HUES6 (cell line): ENCODE measurements at regions not wholly inside any gene's neighbourhood (a gene's known extent, or its start where the extent isn't known, plus 50 kb on each side); places are given as distances from the start of the nearest gene placed in this dataset.

ENCODE experiments used
- H3K27ac ChIP-seq: 2 replicates; pipeline ENCODE4 v1.7.0; 2013; ENCODE audit warnings: low read depth, mild to moderate bottlenecking, low read length, inconsistent platforms
- H3K27me3 ChIP-seq: 2 replicates; pipeline ENCODE4 v1.6.1; 2013; ENCODE audit warnings: low read length; ENCODE audit not compliant: control insufficient read depth, insufficient read depth
- H3K36me3 ChIP-seq: 2 replicates; pipeline ENCODE4 v1.6.1; 2013; ENCODE audit warnings: low read length; ENCODE audit not compliant: control insufficient read depth, insufficient read depth
- H3K4me1 ChIP-seq: 2 replicates; pipeline ENCODE4 v1.6.1; 2013; ENCODE audit warnings: low read length; ENCODE audit not compliant: control insufficient read depth, insufficient read depth
- H3K4me3 ChIP-seq: 2 replicates; pipeline ENCODE4 v1.5.1; 2013; ENCODE audit warnings: low read depth, low read length
- H3K9ac ChIP-seq: one replicate; pipeline ENCODE4 v1.6.1; 2013; ENCODE audit warnings: mild to moderate bottlenecking, low read length
- H3K9me3 ChIP-seq: 2 replicates; pipeline ENCODE4 v1.6.1; 2013; ENCODE audit warnings: low read depth, low read length; ENCODE audit not compliant: control insufficient read depth, insufficient read depth

GRCh38 chrX:8916697-8917096 is 115.5 kb upstream of the FAM9A start:
- Histone ChIP-seq H3K9me3 (no peaks in the 10 kb centered on the region), H3K4me3 (no peak overlapping the region), H3K27me3 (peaks cover 8% of the 10 kb centered on the region; the same call in 1 of the 2 replicates), H3K27ac (no peak overlapping the region), H3K4me1 (no peaks in the 10 kb centered on the region), H3K9ac (no peak overlapping the region), H3K36me3 (no peaks in the 10 kb centered on the region)

- H3K4me1 ChIP-seq = no peaks in the 10 kb centered on the region
- no peak overlapping the region for H3K27ac ChIP-seq
- no peak overlapping the region for H3K9ac ChIP-seq
- H3K27me3 ChIP-seq = peaks cover 8% of the 10 kb centered on the region; the same call in 1 of the 2 replicates
- no peaks in the 10 kb centered on the region for H3K36me3 ChIP-seq
- no peak overlapping the region for H3K4me3 ChIP-seq
- no peaks in the 10 kb centered on the region for H3K9me3 ChIP-seq
Observed at GRCh38 chrX:8914681-8915080, 113.5 kb upstream of the FAM9A start.

GRCh38 chrX:8913655-8914409 is 112.6 kb upstream of the FAM9A start:
- Histone ChIP-seq H3K9ac (no peak overlapping the region), H3K27me3 (peaks cover 6% of the 10 kb centered on the region; the same call in 1 of the 2 replicates), H3K27ac (no peak overlapping the region), H3K4me1 (no peaks in the 10 kb centered on the region; the same call in 1 of the 2 replicates), H3K9me3 (no peaks in the 10 kb centered on the region), H3K36me3 (no peaks in the 10 kb centered on the region), H3K4me3 (no peak overlapping the region)

GRCh38 chrX:8907688-8908087 is 106.5 kb upstream of the FAM9A start:
- H3K27me3 ChIP-seq = peaks cover 22% of the 10 kb centered on the region; the same call in 1 of the 2 replicates
- no peaks in the 10 kb centered on the region for H3K9me3 ChIP-seq
- peaks cover 15% of the 10 kb centered on the region; the same call in 1 of the 2 replicates for H3K4me1 ChIP-seq
- H3K27ac ChIP-seq = no peak overlapping the region
- H3K36me3 ChIP-seq = no peaks in the 10 kb centered on the region
- no peak overlapping the region for H3K9ac ChIP-seq
- H3K4me3 ChIP-seq = no peak overlapping the region

- Histone ChIP-seq H3K36me3 (no peaks in the 10 kb centered on the region), H3K9ac (no peak overlapping the region), H3K4me3 (no peak overlapping the region), H3K27ac (no peak overlapping the region), H3K9me3 (no peaks in the 10 kb centered on the region), H3K27me3 (peaks cover 22% of the 10 kb centered on the region; the same call in 1 of the 2 replicates), H3K4me1 (peaks cover 15% of the 10 kb centered on the region; the same call in 1 of the 2 replicates)
Observed at GRCh38 chrX:8906299-8906938, 105.2 kb upstream of the FAM9A start.

GRCh38 chrX:8897259-8897658 is 96.1 kb upstream of the FAM9A start:
- peaks cover 12% of the 10 kb centered on the region; the same call in 1 of the 2 replicates for H3K9me3 ChIP-seq
- H3K9ac ChIP-seq = no peak overlapping the region
- no peak overlapping the region for H3K4me3 ChIP-seq
- no peaks in the 10 kb centered on the region for H3K36me3 ChIP-seq
- H3K4me1 ChIP-seq = no peaks in the 10 kb centered on the region
- H3K27ac ChIP-seq = no peak overlapping the region
- no peaks in the 10 kb centered on the region; the same call in 1 of the 2 replicates for H3K27me3 ChIP-seq

- Histone ChIP-seq H3K27ac (no peak overlapping the region), H3K9ac (no peak overlapping the region), H3K9me3 (peaks cover 23% of the 10 kb centered on the region), H3K27me3 (no peaks in the 10 kb centered on the region; the same call in 1 of the 2 replicates), H3K4me3 (no peak overlapping the region), H3K36me3 (no peaks in the 10 kb centered on the region), H3K4me1 (peaks cover 15% of the 10 kb centered on the region)
Observed at GRCh38 chrX:8890794-8891193, 89.6 kb upstream of the FAM9A start.

- Histone ChIP-seq H3K36me3 (no peaks in the 10 kb centered on the region), H3K4me1 (peaks cover 18% of the 10 kb centered on the region), H3K27ac (0 out of 2 replicates have a peak overlapping the region, but pooled peaks have one; percentile 17), H3K9ac (no peak overlapping the region), H3K4me3 (no peak overlapping the region), H3K27me3 (no peaks in the 10 kb centered on the region; the same call in 1 of the 2 replicates), H3K9me3 (peaks cover 8% of the 10 kb centered on the region)
Observed at GRCh38 chrX:8887004-8887403, 85.8 kb upstream of the FAM9A start.

GRCh38 chrX:8879750-8880149 is 78.6 kb upstream of the FAM9A start:
- no peaks in the 10 kb centered on the region for H3K4me1 ChIP-seq
- H3K9ac ChIP-seq = no peak overlapping the region
- no peak overlapping the region for H3K27ac ChIP-seq
- no peaks in the 10 kb centered on the region for H3K27me3 ChIP-seq
- H3K36me3 ChIP-seq = no peaks in the 10 kb centered on the region
- H3K4me3 ChIP-seq = no peak overlapping the region
- H3K9me3 ChIP-seq = no peaks in the 10 kb centered on the region

GRCh38 chrX:8873956-8874355 is 72.8 kb upstream of the FAM9A start:
- Histone ChIP-seq H3K4me3 (no peak overlapping the region), H3K9ac (no peak overlapping the region), H3K36me3 (no peaks in the 10 kb centered on the region), H3K9me3 (no peaks in the 10 kb centered on the region), H3K4me1 (peaks cover 12% of the 10 kb centered on the region; the same call in 1 of the 2 replicates), H3K27me3 (peaks cover under 1% of the 10 kb centered on the region; the same call in 1 of the 2 replicates), H3K27ac (no peak overlapping the region)

- H3K36me3 ChIP-seq = no peaks in the 10 kb centered on the region
- H3K4me3 ChIP-seq = no peak overlapping the region
- peaks cover 8% of the 10 kb centered on the region; the same call in 1 of the 2 replicates for H3K27me3 ChIP-seq
- H3K9me3 ChIP-seq = no peaks in the 10 kb centered on the region
- peaks cover 18% of the 10 kb centered on the region; the same call in 1 of the 2 replicates for H3K4me1 ChIP-seq
- no peak overlapping the region for H3K9ac ChIP-seq
- no peak overlapping the region for H3K27ac ChIP-seq
Observed at GRCh38 chrX:8873102-8873501, 71.9 kb upstream of the FAM9A start.
